Muscle of leg (tissue), 3 donors: ENCODE measurements at regions not wholly inside any gene's neighbourhood (a gene's known extent, or its start where the extent isn't known, plus 50 kb on each side); places are given as distances from the start of the nearest gene placed in this dataset.

Experiments used
- DNase-seq: peaks from one replicate; pipeline ENCODE4 v3.0.0; 2013
- H3K27ac ChIP-seq: one replicate; pipeline ENCODE4 v1.5.1; 2013; ENCODE audit warnings: mild to moderate bottlenecking, low read length, control low read depth
- H3K27me3 ChIP-seq: one replicate; pipeline ENCODE4 v1.6.1; 2013; ENCODE audit warnings: low read length; ENCODE audit not compliant: control insufficient read depth, insufficient read depth
- H3K36me3 ChIP-seq: one replicate; pipeline ENCODE4 v1.6.1; 2013; ENCODE audit warnings: low read length; ENCODE audit not compliant: control insufficient read depth, insufficient read depth
- H3K4me1 ChIP-seq: one replicate; pipeline ENCODE4 v1.6.1; 2013; ENCODE audit warnings: low read length; ENCODE audit not compliant: control insufficient read depth, insufficient read depth
- H3K4me3 ChIP-seq: one replicate; pipeline ENCODE4 v1.5.1; 2013; ENCODE audit warnings: low read length, control low read depth
- H3K9me3 ChIP-seq: replicated peaks from 2 replicates; pipeline ENCODE4 v1.6.1; 2013; ENCODE audit warnings: low read depth, low read length; ENCODE audit not compliant: control insufficient read depth
- whole genome bisulfite sequencing: methylation state at CpG from one replicate; pipeline ENCODE4 v1.1.5; 2013; ENCODE audit warnings: missing lambda C conversion rate; ENCODE audit not compliant: insufficient coverage; 5-methylcytosine and 5-hydroxymethylcytosine counted together

- no peaks in the 10 kb centered on the region for H3K27me3 ChIP-seq
These were observed 274.0 kb upstream of the CDH9 start for GRCh38 chr5:27312291-27312893.

GRCh38 chr5:27311544-27311943 lies 273.2 kb upstream of the CDH9 start:
- DNase-seq: peak; percentile 8
- 18% methylated on average over 1 of the region's 1 CpG for WGBS
- H3K9me3 ChIP-seq: no peaks in the 10 kb centered on the region
- no peak overlapping the region for H3K4me3 ChIP-seq
- no peaks in the 10 kb centered on the region for H3K36me3 ChIP-seq
- H3K27ac ChIP-seq: no peak overlapping the region
- H3K4me1 ChIP-seq: no peaks in the 10 kb centered on the region
- no peaks in the 10 kb centered on the region for H3K27me3 ChIP-seq

More at GRCh38 chr5:27312291-27312893, 274.0 kb upstream of the CDH9 start:
- H3K36me3 ChIP-seq: no peaks in the 10 kb centered on the region
- no peak overlapping the region for H3K4me3 ChIP-seq
- no peak overlapping the region for H3K27ac ChIP-seq
- no peaks in the 10 kb centered on the region for H3K9me3 ChIP-seq
- no peak for DNase-seq
- WGBS: 86% methylated on average over 2 of the region's 5 CpGs
- H3K4me1 ChIP-seq: no peaks in the 10 kb centered on the region

GRCh38 chr5:27308153-27308552 lies 269.8 kb upstream of the CDH9 start:
- Histone ChIP-seq H3K4me1 (no peaks in the 10 kb centered on the region), H3K9me3 (no peaks in the 10 kb centered on the region), H3K36me3 (no peaks in the 10 kb centered on the region), H3K4me3 (no peak overlapping the region), H3K27ac (no peak overlapping the region), H3K27me3 (no peaks in the 10 kb centered on the region)
- DNase-seq: no peak
- 100% methylated on average over 1 of the region's 4 CpGs for WGBS

- H3K4me3 ChIP-seq: no peak overlapping the region
- WGBS: 86% methylated on average over 1 of the region's 1 CpG
- no peaks in the 10 kb centered on the region for H3K27me3 ChIP-seq
- H3K27ac ChIP-seq: no peak overlapping the region
- no peaks in the 10 kb centered on the region for H3K36me3 ChIP-seq
- H3K4me1 ChIP-seq: no peaks in the 10 kb centered on the region
- H3K9me3 ChIP-seq: peaks cover 2% of the 10 kb centered on the region
- no peak for DNase-seq
These were observed 251.8 kb upstream of the CDH9 start for GRCh38 chr5:27290172-27290571.

- WGBS: no CpG with 5 or more reads among the region's 4 CpGs
- H3K4me3 ChIP-seq: no peak overlapping the region
- H3K27ac ChIP-seq: no peak overlapping the region
- no peaks in the 10 kb centered on the region for H3K4me1 ChIP-seq
- no peaks in the 10 kb centered on the region for H3K9me3 ChIP-seq
- DNase-seq: no peak
- no peaks in the 10 kb centered on the region for H3K27me3 ChIP-seq
- H3K36me3 ChIP-seq: no peaks in the 10 kb centered on the region
These were observed 237.7 kb upstream of the CDH9 start for GRCh38 chr5:27276119-27276518.

GRCh38 chr5:27275345-27275744 lies 237.0 kb upstream of the CDH9 start:
- WGBS: no CpG with 5 or more reads among the region's 3 CpGs
- Histone ChIP-seq H3K4me1 (no peaks in the 10 kb centered on the region), H3K36me3 (no peaks in the 10 kb centered on the region), H3K4me3 (no peak overlapping the region), H3K27ac (no peak overlapping the region), H3K9me3 (no peaks in the 10 kb centered on the region), H3K27me3 (no peaks in the 10 kb centered on the region)
- no peak for DNase-seq

- no peak for DNase-seq
- H3K27me3 ChIP-seq: no peaks in the 10 kb centered on the region
- WGBS: no CpG with 5 or more reads among the region's 4 CpGs
- no peak overlapping the region for H3K4me3 ChIP-seq
- H3K27ac ChIP-seq: no peak overlapping the region
- no peaks in the 10 kb centered on the region for H3K4me1 ChIP-seq
- H3K9me3 ChIP-seq: no peaks in the 10 kb centered on the region
- no peaks in the 10 kb centered on the region for H3K36me3 ChIP-seq
These were observed 231.4 kb upstream of the CDH9 start for GRCh38 chr5:27269766-27270165.

- no peak for DNase-seq
- WGBS: 94% methylated on average over 20 of the region's 27 CpGs
- H3K36me3 ChIP-seq: no peaks in the 10 kb centered on the region
- peaks cover 4% of the 10 kb centered on the region for H3K9me3 ChIP-seq
- no peak overlapping the region for H3K27ac ChIP-seq
- H3K4me3 ChIP-seq: no peak overlapping the region
- no peaks in the 10 kb centered on the region for H3K27me3 ChIP-seq
- no peaks in the 10 kb centered on the region for H3K4me1 ChIP-seq
These were observed 228.9 kb upstream of the CDH9 start for GRCh38 chr5:27267209-27267824.

GRCh38 chr5:27266184-27266583 lies 227.8 kb upstream of the CDH9 start:
- no peak for DNase-seq
- no peak overlapping the region for H3K27ac ChIP-seq

GRCh38 chr5:27257696-27258095 lies 219.3 kb upstream of the CDH9 start:
- no peak overlapping the region for H3K27ac ChIP-seq
- no peaks in the 10 kb centered on the region for H3K27me3 ChIP-seq
- H3K4me1 ChIP-seq: no peaks in the 10 kb centered on the region
- H3K36me3 ChIP-seq: no peaks in the 10 kb centered on the region
- peaks cover 2% of the 10 kb centered on the region for H3K9me3 ChIP-seq
- WGBS: 86% methylated on average over 2 of the region's 3 CpGs
- H3K4me3 ChIP-seq: no peak overlapping the region
- no peak for DNase-seq

More at GRCh38 chr5:27266184-27266583, 227.8 kb upstream of the CDH9 start:
- no peaks in the 10 kb centered on the region for H3K27me3 ChIP-seq
- H3K36me3 ChIP-seq: no peaks in the 10 kb centered on the region
- no peak overlapping the region for H3K4me3 ChIP-seq
- H3K4me1 ChIP-seq: no peaks in the 10 kb centered on the region
- no CpG with 5 or more reads among the region's 2 CpGs for WGBS
- peaks cover 4% of the 10 kb centered on the region for H3K9me3 ChIP-seq
